ENCODE measurements at regions not wholly inside any gene's neighbourhood (a gene's known extent, or its start where the extent isn't known, plus 50 kb on each side); places are given as distances from the start of the nearest gene placed in this dataset.
A peak's percentile ranks its signal among the peaks of the same experiment; 100 is the strongest.
"Not testable (repeated sequence)": the region's sequence is repeated elsewhere in the genome, so short reads cannot be mapped to it uniquely, and the experiment has no call there.

DNA sequence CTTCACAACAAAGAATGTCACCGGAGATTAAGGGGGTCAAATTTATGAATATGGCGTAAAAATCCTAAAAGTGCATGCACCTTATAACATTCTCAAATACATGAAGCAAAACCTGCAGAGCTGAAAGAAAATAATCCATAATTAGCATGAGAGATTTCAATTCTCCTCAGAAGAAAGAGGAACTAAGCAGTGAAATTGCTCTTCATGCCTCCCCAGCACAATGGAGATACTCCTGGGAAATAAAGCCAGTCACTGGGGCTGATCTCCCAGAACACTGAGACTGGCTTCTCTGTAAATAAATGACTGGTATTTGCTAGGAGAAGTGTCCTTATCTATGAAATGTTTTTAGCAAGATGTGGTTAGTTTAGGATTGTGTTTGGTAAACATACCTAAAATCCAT lies 68.1 kb downstream of the GOLGA6L6 start:
- H3K27ac ChIP-seq; H3K4me3 ChIP-seq; H3K4me1 ChIP-seq (replicated peaks in 1 of 2); ATAC-seq (replicated peaks in 6 of 8); in situ Hi-C loops (cut with MboI; ENCODE audit: low pct_unique_long_range_greater_than_20kb in 2 of 9, low sequenced_read_pairs in 9 of 9, unreplicated experiment in 9 of 9): not testable (repeated sequence)
- WGBS, 10 experiments, result no CpG with 5 or more reads among the region's 2 CpGs

GRCh38 chr15:20472983-20473382 lies 68.6 kb downstream of the GOLGA6L6 start:
- H3K27ac ChIP-seq; H3K4me1 ChIP-seq (replicated peaks in 1 of 2); H3K4me3 ChIP-seq; ATAC-seq (replicated peaks in 6 of 8); in situ Hi-C loops (cut with MboI; ENCODE audit: low pct_unique_long_range_greater_than_20kb in 2 of 9, low sequenced_read_pairs in 9 of 9, unreplicated experiment in 9 of 9): not testable (repeated sequence)
- no CpG with 5 or more reads among the region's 4 CpGs for WGBS, 10 experiments

DNA sequence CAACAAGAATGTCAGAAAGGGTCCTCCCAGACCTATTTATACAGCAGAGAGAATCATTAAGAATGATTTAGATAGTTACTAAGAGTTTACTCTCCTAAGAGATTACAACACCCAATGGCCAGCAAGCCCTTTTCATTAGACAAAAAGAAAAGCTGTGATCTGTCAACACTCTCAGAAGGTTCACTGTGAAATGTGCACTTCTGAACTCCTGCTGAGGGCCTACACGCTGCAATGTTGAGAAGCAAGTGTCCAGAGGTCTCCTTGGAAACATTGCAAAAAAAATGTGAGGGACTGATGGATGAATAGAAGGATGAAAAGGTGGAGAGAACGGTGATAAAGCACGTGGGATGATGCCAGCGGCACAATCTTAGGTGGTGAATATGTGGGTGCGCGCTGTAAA lies 70.8 kb downstream of the GOLGA6L6 start:
- peak in 3 of 8 experiments; percentile 66 to 99 (median 75) for ATAC-seq (replicated peaks in 6 of 8)
- H3K4me3 ChIP-seq; H3K4me1 ChIP-seq (replicated peaks in 1 of 2); H3K27ac ChIP-seq; in situ Hi-C loops (cut with MboI; ENCODE audit: low pct_unique_long_range_greater_than_20kb in 2 of 9, low sequenced_read_pairs in 9 of 9, unreplicated experiment in 9 of 9): not testable (repeated sequence)
- WGBS, 10 experiments, result no CpG with 5 or more reads among the region's 6 CpGs

GRCh38 chr15:20441138-20441537 lies 100.5 kb downstream of the GOLGA6L6 start:
- H3K4me3 ChIP-seq; H3K27ac ChIP-seq; ATAC-seq (replicated peaks in 6 of 8); H3K4me1 ChIP-seq (replicated peaks in 1 of 2); in situ Hi-C loops (cut with MboI; ENCODE audit: low pct_unique_long_range_greater_than_20kb in 2 of 9, low sequenced_read_pairs in 9 of 9, unreplicated experiment in 9 of 9): not testable (repeated sequence)
- no CpG with 5 or more reads among the region's 3 CpGs for WGBS, 10 experiments

DNA sequence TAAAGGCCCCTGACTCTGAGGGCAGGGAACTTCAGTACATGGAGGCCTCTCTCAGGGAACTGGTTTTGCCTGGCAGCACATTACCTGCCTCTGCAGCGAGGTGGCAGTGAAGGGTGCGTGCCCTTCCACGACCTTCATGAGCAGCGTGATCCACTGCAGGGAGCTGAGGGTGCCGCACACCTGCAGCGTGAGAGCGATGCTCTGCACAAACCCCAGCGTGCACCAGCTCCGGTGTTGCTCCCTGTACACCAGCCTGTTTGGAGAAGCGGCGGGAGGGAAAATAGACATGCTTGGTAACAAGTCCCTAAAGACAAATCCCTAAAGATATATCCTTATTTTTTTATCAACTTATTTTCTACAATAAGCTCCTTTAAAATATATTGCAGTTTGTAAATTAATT lies 101.2 kb downstream of the GOLGA6L6 start:
- H3K27ac ChIP-seq; ATAC-seq (replicated peaks in 6 of 8); H3K4me3 ChIP-seq; H3K4me1 ChIP-seq (replicated peaks in 1 of 2); in situ Hi-C loops (cut with MboI; ENCODE audit: low pct_unique_long_range_greater_than_20kb in 2 of 9, low sequenced_read_pairs in 9 of 9, unreplicated experiment in 9 of 9): not testable (repeated sequence)
- WGBS, 10 experiments, result no CpG with 5 or more reads among the region's 11 CpGs

DNA sequence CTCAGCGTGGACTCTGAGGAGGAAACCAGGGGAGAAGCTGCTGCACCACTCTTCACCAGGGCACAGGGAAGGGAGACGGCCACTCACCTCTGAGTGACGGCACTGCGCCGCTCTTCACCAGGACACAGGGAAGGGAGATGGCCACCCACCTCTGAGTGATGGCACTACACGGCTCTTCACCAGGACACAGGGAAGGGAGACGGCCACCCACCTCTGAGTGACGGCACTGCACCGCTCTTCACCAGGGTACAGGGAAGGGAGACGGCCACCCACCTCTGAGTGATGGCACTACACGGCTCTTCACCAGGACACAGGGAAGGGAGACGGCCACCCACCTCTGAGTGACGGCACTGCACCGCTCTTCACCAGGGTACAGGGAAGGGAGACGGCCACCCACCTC lies 102.5 kb downstream of the GOLGA6L6 start:
- H3K27ac ChIP-seq; ATAC-seq (replicated peaks in 6 of 8); in situ Hi-C loops (cut with MboI; ENCODE audit: low pct_unique_long_range_greater_than_20kb in 2 of 9, low sequenced_read_pairs in 9 of 9, unreplicated experiment in 9 of 9); H3K4me3 ChIP-seq; H3K4me1 ChIP-seq (replicated peaks in 1 of 2): not testable (repeated sequence)
- WGBS, 10 experiments, result no CpG with 5 or more reads among the region's 15 CpGs

DNA sequence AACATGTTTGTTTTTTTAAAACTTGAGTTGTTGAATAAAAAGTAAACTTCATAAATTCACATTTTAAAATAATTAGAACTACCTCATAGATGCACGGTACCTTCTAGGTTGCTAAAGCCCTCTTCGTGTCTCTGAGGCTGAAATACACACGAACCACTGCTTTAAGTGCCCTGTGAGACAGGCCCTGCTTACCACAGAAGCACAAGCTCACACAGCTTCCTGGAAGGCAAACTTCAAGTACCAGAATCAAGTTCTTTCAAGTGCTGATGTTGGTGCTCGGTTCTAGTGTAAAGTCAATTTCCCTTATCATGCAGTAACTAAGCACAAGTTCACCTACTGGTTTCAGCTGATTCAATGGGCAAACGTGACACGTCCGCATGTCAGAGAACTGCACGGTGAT lies 103.3 kb downstream of the GOLGA6L6 start:
- ATAC-seq (replicated peaks in 6 of 8); H3K4me1 ChIP-seq (replicated peaks in 1 of 2); in situ Hi-C loops (cut with MboI; ENCODE audit: low pct_unique_long_range_greater_than_20kb in 2 of 9, low sequenced_read_pairs in 9 of 9, unreplicated experiment in 9 of 9); H3K4me3 ChIP-seq; H3K27ac ChIP-seq: not testable (repeated sequence)
- no CpG with 5 or more reads among the region's 8 CpGs for WGBS, 10 experiments

DNA sequence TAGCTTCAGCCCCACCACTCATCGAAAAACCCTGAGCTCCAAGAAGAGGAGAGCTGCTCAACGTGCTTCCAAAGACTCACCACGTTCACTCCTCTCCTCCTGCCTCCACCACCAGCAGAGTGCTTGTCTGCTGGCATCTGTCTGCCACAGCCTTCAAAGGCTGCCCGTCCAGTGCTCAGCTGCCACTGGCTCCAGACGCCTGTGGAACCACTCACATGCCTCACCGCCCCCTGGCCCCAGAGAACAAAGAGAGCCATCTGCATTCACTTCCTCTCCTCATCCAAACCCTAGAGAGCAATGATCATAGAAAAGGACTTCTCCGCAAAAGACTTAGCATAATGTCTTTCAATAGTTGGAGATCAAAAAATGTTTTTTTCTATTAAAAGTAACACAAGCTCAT lies 108.1 kb downstream of the GOLGA6L6 start:
- WGBS, 10 experiments, result no CpG with 5 or more reads among the region's 7 CpGs
- ATAC-seq (replicated peaks in 6 of 8), result peak in 5 of 8 experiments; percentile 69 to 87 (median 74)
- in situ Hi-C loops (cut with MboI; ENCODE audit: low pct_unique_long_range_greater_than_20kb in 2 of 9, low sequenced_read_pairs in 9 of 9, unreplicated experiment in 9 of 9), result not testable (repeated sequence)

DNA sequence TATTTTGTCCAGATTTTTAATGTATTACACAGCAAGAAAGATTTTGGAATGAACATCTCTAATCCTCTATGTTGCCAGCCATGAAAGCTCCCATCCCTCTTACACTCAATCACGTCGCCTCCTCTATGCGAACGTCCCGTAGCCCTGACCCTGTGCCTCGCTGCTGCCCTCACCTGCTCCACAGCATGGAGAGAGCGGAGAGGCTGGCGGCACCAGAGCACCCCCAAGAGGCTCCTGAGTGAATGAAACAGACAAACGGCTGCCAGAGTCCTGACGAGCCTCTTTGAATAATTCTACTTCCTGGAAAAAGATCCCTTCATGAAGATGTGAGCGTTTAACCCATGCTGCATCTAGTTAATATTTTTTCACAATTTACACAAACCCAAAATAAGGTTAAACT lies 111.1 kb downstream of the GOLGA6L6 start:
- ATAC-seq (replicated peaks in 6 of 8), result peak in 6 of 8 experiments; percentile 27 to 88 (median 60)
- no CpG with 5 or more reads among the region's 11 CpGs for WGBS, 10 experiments
- H3K27ac ChIP-seq; in situ Hi-C loops (cut with MboI; ENCODE audit: low pct_unique_long_range_greater_than_20kb in 2 of 9, low sequenced_read_pairs in 9 of 9, unreplicated experiment in 9 of 9); H3K4me1 ChIP-seq (replicated peaks in 1 of 2); H3K4me3 ChIP-seq: not testable (repeated sequence)

More for the DNA sequence above, 108.1 kb downstream of the GOLGA6L6 start:
- H3K4me3 ChIP-seq; H3K27ac ChIP-seq; H3K4me1 ChIP-seq (replicated peaks in 1 of 2): not testable (repeated sequence)

DNA sequence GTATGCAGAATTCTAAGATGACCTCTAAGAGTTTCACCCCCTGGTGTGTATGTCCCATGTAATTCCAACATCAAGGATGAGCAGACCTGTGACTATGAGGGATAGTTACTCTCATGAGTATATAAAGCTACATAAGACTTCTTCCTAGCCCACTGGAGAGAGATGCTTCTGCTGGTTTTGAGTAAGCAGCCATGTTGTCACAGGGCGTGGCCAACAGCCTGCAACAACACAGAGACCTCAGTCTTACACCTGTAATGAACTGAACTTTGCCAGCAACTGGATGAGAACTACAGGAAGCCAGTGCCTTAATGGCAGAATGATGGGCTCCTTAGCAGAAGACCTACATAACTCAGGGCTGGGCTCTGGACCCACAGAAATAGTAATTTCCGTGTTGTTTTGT lies 120.9 kb downstream of the GOLGA6L6 start:
- H3K4me3 ChIP-seq; in situ Hi-C loops (cut with MboI; ENCODE audit: low pct_unique_long_range_greater_than_20kb in 2 of 9, low sequenced_read_pairs in 9 of 9, unreplicated experiment in 9 of 9); H3K27ac ChIP-seq; ATAC-seq (replicated peaks in 6 of 8); H3K4me1 ChIP-seq (replicated peaks in 1 of 2): not testable (repeated sequence)
- 0 to 92% (median 3%) methylated on average over 1 to 2 of the region's 2 CpGs; no CpG with 5 or more reads in 1 of the 10 experiments for WGBS, 10 experiments

DNA sequence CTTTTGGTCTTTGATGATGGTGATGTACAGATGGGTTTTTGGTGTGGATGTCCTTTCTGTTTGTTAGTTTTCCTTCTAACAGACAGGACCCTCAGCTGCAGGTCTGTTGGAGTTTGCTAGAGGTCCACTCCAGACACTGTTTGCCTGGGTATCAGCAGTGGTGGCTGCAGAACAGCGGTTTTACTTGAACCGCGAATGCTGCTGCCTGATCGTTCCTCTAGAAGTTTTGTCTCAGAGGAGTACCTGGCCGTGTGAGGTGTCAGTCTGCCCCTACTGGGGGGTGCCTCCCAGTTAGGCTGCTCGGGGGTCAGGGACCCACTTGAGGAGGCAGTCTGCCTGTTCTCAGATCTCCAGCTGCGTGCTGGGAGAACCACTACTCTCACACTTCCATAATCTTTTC lies 125.0 kb downstream of the GOLGA6L6 start:
- in situ Hi-C loops (cut with MboI; ENCODE audit: low pct_unique_long_range_greater_than_20kb in 2 of 9, low sequenced_read_pairs in 9 of 9, unreplicated experiment in 9 of 9); H3K27ac ChIP-seq; H3K4me3 ChIP-seq; ATAC-seq (replicated peaks in 6 of 8); H3K4me1 ChIP-seq (replicated peaks in 1 of 2): not testable (repeated sequence)
- 0 to 90% (median 16%) methylated on average over 1 to 5 of the region's 7 CpGs; no CpG with 5 or more reads in 2 of the 10 experiments for WGBS, 10 experiments

DNA sequence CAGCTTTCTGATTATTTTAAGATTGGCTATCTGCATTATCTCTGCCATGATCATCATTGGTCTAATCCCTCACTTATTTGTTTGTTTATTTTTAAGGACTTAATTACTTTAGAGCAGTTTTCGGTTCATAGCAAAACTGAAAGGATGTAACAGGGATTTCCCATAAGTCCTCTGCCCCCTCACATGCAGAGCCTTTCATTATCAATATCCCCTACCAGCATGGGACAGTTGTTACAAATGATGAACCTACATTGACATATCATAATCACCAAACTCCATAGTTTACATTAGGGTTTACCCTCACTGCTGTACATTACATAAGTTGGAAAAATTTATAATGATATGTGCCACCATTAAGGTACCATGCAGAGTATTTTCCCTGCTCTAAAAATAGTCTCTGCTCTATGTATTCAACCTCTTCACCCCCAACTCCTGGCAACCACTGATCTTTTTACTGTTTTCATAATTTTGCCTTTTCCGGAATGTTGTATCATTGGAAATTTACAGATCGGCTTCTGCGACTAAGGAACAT lies 131.9 kb downstream of the GOLGA6L6 start:
- in situ Hi-C loops (cut with MboI; ENCODE audit: low pct_unique_long_range_greater_than_20kb in 2 of 9, low sequenced_read_pairs in 9 of 9, unreplicated experiment in 9 of 9); ATAC-seq (replicated peaks in 6 of 8); H3K27ac ChIP-seq; H3K4me3 ChIP-seq; H3K4me1 ChIP-seq (replicated peaks in 1 of 2): not testable (repeated sequence)
- WGBS, 10 experiments, result 15 to 96% (median 72%) methylated on average over 4 of the region's 4 CpGs

- WGBS, 10 experiments, result 0 to 86% (median 31%) methylated on average over 1 of the region's 1 CpG; no CpG with 5 or more reads in 1 of the 10 experiments
- Histone ChIP-seq H3K27ac (no peak overlapping the region), H3K4me3 (no peak overlapping the region), H3K4me1 (replicated peaks in 1 of 2) (no peaks in the 10 kb centered on the region)
- ATAC-seq (replicated peaks in 6 of 8), result no peak
- in situ Hi-C loops (cut with MboI; ENCODE audit: low pct_unique_long_range_greater_than_20kb in 2 of 9, low sequenced_read_pairs in 9 of 9, unreplicated experiment in 9 of 9), result no loop called here
These were observed 132.4 kb downstream of the GOLGA6L6 start for GRCh38 chr15:20409247-20409646.

- Histone ChIP-seq H3K4me3 (no peak overlapping the region), H3K4me1 (replicated peaks in 1 of 2) (no peaks in the 10 kb centered on the region), H3K27ac (no peak overlapping the region)
- in situ Hi-C loops (cut with MboI; ENCODE audit: low pct_unique_long_range_greater_than_20kb in 2 of 9, low sequenced_read_pairs in 9 of 9, unreplicated experiment in 9 of 9), result no loop called here
- 0 to 90% (median 16%) methylated on average over 1 to 6 of the region's 6 CpGs for WGBS, 10 experiments
- ATAC-seq (replicated peaks in 6 of 8), result no peak
These were observed 134.0 kb downstream of the GOLGA6L6 start for GRCh38 chr15:20407553-20407952.
